K562 (cell line): ENCODE measurements at regions not wholly inside any gene's neighbourhood (a gene's known extent, or its start where the extent isn't known, plus 50 kb on each side); places are given as distances from the start of the nearest gene placed in this dataset.

Experiments used
- ATAC-seq: fragments of 200-7000 bp; cut with Tn5 transposase; 3 replicates; pipeline ENCODE4 v1.9.1; 2020; ENCODE audit warnings: moderate library complexity
- BruUV-seq: library from RNA; stranded (reverse); fragments of 400-500 nt; replicated peaks from 2 replicates; lab custom pipeline; 2021; lab: Mats Ljungman, UMichigan
- CTCF ChIA-PET: fragments of 300-600 bp; formaldehyde crosslinking; extraction: SDS; loops from one replicate; lab custom pipeline; 2021; ENCODE audit warnings: low intra/inter-chr PET ratio; lab: Yijun Ruan, JAX
- POLR2A ChIA-PET: fragments of 300-600, 350-650 bp; sonication (Branson Sonifier 250); formaldehyde crosslinking; extraction: SDS; loops from one replicate; lab custom pipeline; 2021; ENCODE audit warnings: antibody characterized with exemption, inconsistent platforms; lab: Yijun Ruan, JAX
- DNase-seq, 4 experiments: peaks; one replicate each; pipeline versions ENCODE4 v3.0.0 to v3.0.0-alpha.2; 2011 to 2018; ENCODE audit warnings: low spot score in 3 of 4, mixed read lengths in 3 of 4; ENCODE audit errors: extremely low read depth in 1 of 4
- FAIRE-seq: peaks from 2 replicates; lab custom pipeline; 2011; peaks lifted over from hg19 to GRCh38; lab: Jason Lieb, UNC
- H2AFZ ChIP-seq: 2 replicates; pipeline ENCODE4 v1.6.0; 2011; ENCODE audit warnings: low read depth, low read length, control low read depth, inconsistent platforms
- H3K27ac ChIP-seq: fragments of 200-600 bp; 3 replicates; pipeline ENCODE4 v1.8.0; 2011; ENCODE audit warnings: low read depth, mild to moderate bottlenecking, control low read depth, inconsistent platforms, low read length, moderate library complexity, mixed read lengths; ENCODE audit errors: extremely low read depth
- H3K27me3 ChIP-seq, 2 experiments: fragments of 300-600 bp in 1 of 2; 2 replicates in 1 of 2; 3 replicates in 1 of 2; pipeline versions ENCODE4 v1.6.0 to v1.8.0; 2011; ENCODE audit warnings: inconsistent platforms in 2 of 2, low read length in 2 of 2, mild to moderate bottlenecking in 1 of 2, mixed read lengths in 1 of 2, moderate library complexity in 1 of 2; ENCODE audit not compliant: control insufficient read depth in 2 of 2, insufficient read depth in 2 of 2
- H3K36me3 ChIP-seq: fragments of 300-600 bp; 3 replicates; pipeline ENCODE4 v1.8.0; 2011; ENCODE audit warnings: mild to moderate bottlenecking, low read length, inconsistent platforms; ENCODE audit not compliant: control insufficient read depth, insufficient read depth
- H3K4me1 ChIP-seq, 2 experiments: fragments of 200-600 bp in 1 of 2; replicated peaks in 1 of 2; 2 replicates in 1 of 2; 3 replicates in 1 of 2; pipeline versions ENCODE4 v1.5.1 to v1.8.0; 2011; ENCODE audit warnings: inconsistent platforms in 2 of 2, low read length in 2 of 2, mild to moderate bottlenecking in 1 of 2, mixed read lengths in 1 of 2, moderate library complexity in 1 of 2; ENCODE audit not compliant: control insufficient read depth in 2 of 2, insufficient read depth in 2 of 2
- H3K4me2 ChIP-seq: 2 replicates; pipeline ENCODE4 v1.6.1; 2011; ENCODE audit warnings: low read length, control low read depth, inconsistent platforms, mixed read lengths; ENCODE audit not compliant: insufficient read depth
- H3K4me3 ChIP-seq: fragments of 200-600 bp; sonication (generic), shearing (Covaris generic); 2 replicates; pipeline ENCODE4 v1.5.1; 2016; ENCODE audit warnings: control low read depth, inconsistent platforms
- H3K79me2 ChIP-seq: fragments of 200-600 bp; 3 replicates; pipeline ENCODE4 v1.8.0; 2011; ENCODE audit warnings: low read length, inconsistent platforms; ENCODE audit not compliant: control insufficient read depth, insufficient read depth
- H3K9ac ChIP-seq, 2 experiments: 2 replicates each; pipeline versions ENCODE4 v1.6.0 to v1.6.1; 2011; ENCODE audit warnings: low read depth in 2 of 2, low read length in 2 of 2, control low read depth in 1 of 2, inconsistent platforms in 1 of 2, mild to moderate bottlenecking in 1 of 2, mixed read lengths in 1 of 2; ENCODE audit not compliant: insufficient read depth in 1 of 2
- H3K9me1 ChIP-seq: one replicate; pipeline ENCODE4 v1.6.0; 2011; ENCODE audit warnings: inconsistent platforms, mild to moderate bottlenecking, low read length, moderate library complexity; ENCODE audit not compliant: control insufficient read depth, insufficient read depth
- H3K9me3 ChIP-seq: replicated peaks from 2 replicates; pipeline ENCODE4 v1.5.1; 2011; ENCODE audit warnings: low read depth, low read length, inconsistent platforms; ENCODE audit not compliant: control insufficient read depth, insufficient read depth
- H4K20me1 ChIP-seq: replicated peaks from 2 replicates; pipeline ENCODE4 v1.6.1; 2011; ENCODE audit warnings: low read length, inconsistent platforms, mixed read lengths; ENCODE audit not compliant: control insufficient read depth, insufficient read depth
- CEBPB ChIP-seq: fragments of 450-650 bp; IDR thresholded peaks from 2 replicates; pipeline ENCODE4 v1.6.1; 2016; ENCODE audit warnings: missing genetic modification characterization, missing compliant biosample characterization
- CEBPG ChIP-seq, 3 experiments: fragments of 200-800 bp in 1 of 3; sonication (Bioruptor generic) in 1 of 3; sonication (generic) in 1 of 3; formaldehyde crosslinking in 1 of 3; IDR thresholded peaks in 2 of 3; conservative IDR thresholded peaks in 1 of 3; 2 replicates each; pipeline versions ENCODE4 v1.6.1 to v1.8.0; 2016 to 2022; ENCODE audit warnings: missing compliant biosample characterization in 2 of 3, missing genetic modification characterization in 2 of 3, mild to moderate bottlenecking in 1 of 3, missing genetic modification reagents in 1 of 3
- HDAC1 ChIP-seq, 2 experiments: fragments of 450-650 bp; IDR thresholded peaks; 2 replicates each; pipeline ENCODE4 v1.6.1; 2016 to 2017; ENCODE audit warnings: inconsistent platforms in 1 of 2, mild to moderate bottlenecking in 1 of 2, moderate library complexity in 1 of 2
- SP2 ChIP-seq: IDR thresholded peaks from 2 replicates; pipeline ENCODE4 v1.6.1; 2011; ENCODE audit warnings: mild to moderate bottlenecking, low read depth, low read length, moderate library complexity; ENCODE audit not compliant: poor library complexity, severe bottlenecking; ENCODE audit errors: extremely low read depth
- ZNF311 ChIP-seq: fragments of 250-450 bp; sonication (Bioruptor Pico); IDR thresholded peaks from 2 replicates; pipeline ENCODE4 v1.4.0; 2020; ENCODE audit warnings: mild to moderate bottlenecking, moderate library complexity
- WGBS: fragments of 100-300 bp; shearing (Covaris generic); methylation state at CpG from one replicate; pipeline ENCODE4 v1.1.6; 2016; ENCODE audit warnings: low coverage, mixed read lengths; ENCODE audit not compliant: insufficient coverage; ENCODE audit errors: missing lambda C conversion rate; 5-methylcytosine and 5-hydroxymethylcytosine counted together
- in situ Hi-C: fragments of 300-500 bp; cut with MboI; formaldehyde crosslinking; loops from 4 replicates; pipeline ENCODE4 v1.15.0; 2018; ENCODE audit warnings: inconsistent platforms, mixed read lengths
- intact Hi-C: fragments of 100-400 bp; cut with micrococcal nuclease; formaldehyde crosslinking; loops from 2 replicates; pipeline ENCODE4 v1.14.2; 2022

DNA sequence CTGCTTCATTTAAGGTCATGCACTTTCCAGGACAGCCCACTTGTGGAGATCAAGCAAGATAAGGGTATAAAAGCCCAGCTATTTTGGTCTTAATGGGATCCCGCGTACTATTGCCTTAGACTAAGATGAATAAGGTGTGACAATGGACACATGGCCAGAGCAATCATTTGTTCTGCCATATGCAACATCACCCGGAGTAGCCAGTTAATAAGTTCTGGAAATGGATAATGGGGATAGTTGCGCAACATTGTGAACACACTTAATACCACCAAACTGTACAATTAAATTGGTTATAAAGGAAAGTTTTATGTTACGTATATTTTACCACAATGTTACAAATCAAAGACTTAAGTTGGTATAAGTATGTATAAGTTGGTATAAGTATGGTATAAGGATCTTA is 674.5 kb downstream of the HDGFL1 start:
- in situ Hi-C loops = no loop called here
- Histone ChIP-seq H3K9me3 (no peaks in the 10 kb centered on the region; the same call in 1 of the 2 replicates), H3K4me3 (no peak overlapping the region), H3K27ac (no peak overlapping the region), H3K79me2 (no peaks in the 10 kb centered on the region), H4K20me1 (no peaks in the 10 kb centered on the region), H3K27me3 (no peaks in the 10 kb centered on the region), H2AFZ (no peak overlapping the region), H3K4me2 (no peak overlapping the region), H3K9me1 (no peaks in the 10 kb centered on the region), H3K9ac (no peak overlapping the region), H3K4me1 (no peaks in the 10 kb centered on the region), H3K36me3 (no peaks in the 10 kb centered on the region)
- no peak for ATAC-seq
- ChIA-PET POLR2A (interaction anchor here (0.6 kb wide), 1 partner anchor 221 kb away, joined by 4 read pairs; no protein-coding TSS in a partner anchor), CTCF (no interaction called here)
- FAIRE-seq = no peak
- TF ChIP-seq CEBPB = peak; percentile 84
- no peak for TF ChIP-seq HDAC1 (IDR thresholded peaks at IDR 0.05)
- TF ChIP-seq CEBPG (CRISPR knock-in tag; IDR thresholded peaks at IDR 0.05) = no peak
- peak in 1 of 2 experiments; percentile 89; a peak in 3 of 4 replicates for TF ChIP-seq CEBPG (tag; conservative IDR thresholded peaks at IDR 0.05 in 1 of 2, IDR thresholded peaks at IDR 0.05 in 1 of 2)
- no TSS peak for BruUV-seq
- intact Hi-C loops = no loop called here
- DNase-seq = no peak
- 1% methylated on average over 5 of the region's 5 CpGs for WGBS

DNA sequence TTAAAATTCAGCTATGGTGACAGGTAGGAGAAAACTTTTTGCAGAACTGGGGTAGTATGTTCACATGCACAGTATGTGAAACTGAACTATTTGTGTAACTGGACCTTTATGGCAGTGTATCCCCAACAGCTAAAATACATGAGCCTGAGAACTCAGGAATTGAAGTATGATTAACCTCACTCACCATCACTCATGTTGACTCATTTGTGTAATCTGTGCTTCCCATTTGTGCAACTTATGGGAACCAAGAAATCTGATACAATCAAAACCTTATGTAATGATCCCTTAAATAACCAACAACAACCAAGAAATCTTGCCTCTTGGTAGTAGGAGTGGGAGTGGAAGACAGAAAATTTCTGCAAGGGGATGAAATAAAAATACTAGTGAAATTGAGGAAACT is 674.9 kb downstream of the HDGFL1 start:
- H3K4me2 ChIP-seq = no peak overlapping the region
- BruUV-seq = no TSS peak
- no peaks in the 10 kb centered on the region for H4K20me1 ChIP-seq
- TF ChIP-seq SP2 (no peak), ZNF311 (no peak)
- H3K9me3 ChIP-seq = no peaks in the 10 kb centered on the region; the same call in 1 of the 2 replicates
- no peaks in the 10 kb centered on the region for H3K9me1 ChIP-seq
- ChIA-PET CTCF (no interaction called here), POLR2A (interaction anchor here (0.6 kb wide), 1 partner anchor 221 kb away, joined by 4 read pairs; no protein-coding TSS in a partner anchor)
- no peak for FAIRE-seq
- no peak for DNase-seq
- in situ Hi-C loops = no loop called here
- no peaks in the 10 kb centered on the region for H3K79me2 ChIP-seq
- H3K4me3 ChIP-seq = no peak overlapping the region
- ATAC-seq = no peak
- intact Hi-C loops = no loop called here
- H3K4me1 ChIP-seq = no peaks in the 10 kb centered on the region
- no peak overlapping the region for H3K27ac ChIP-seq
- H3K9ac ChIP-seq = no peak overlapping the region
- H3K27me3 ChIP-seq = no peaks in the 10 kb centered on the region
- H3K36me3 ChIP-seq = no peaks in the 10 kb centered on the region
- no peak overlapping the region for H2AFZ ChIP-seq
